K562 (cell line): ENCODE measurements at regions not wholly inside any gene's neighbourhood (a gene's known extent, or its start where the extent isn't known, plus 50 kb on each side); places are given as distances from the start of the nearest gene placed in this dataset.
A peak's percentile ranks its signal among the peaks of the same experiment; 100 is the strongest.

Source experiments
- IFI16 ChIP-seq: fragments of 250-450 bp; sonication (Bioruptor Pico); IDR thresholded peaks from 2 replicates; pipeline ENCODE4 v2.1.2; 2022; ENCODE audit warnings: mild to moderate bottlenecking, inconsistent platforms
- MTA3 ChIP-seq: fragments of 450-650 bp; formaldehyde crosslinking; IDR thresholded peaks from 2 replicates; pipeline ENCODE4 v1.6.1; 2017; ENCODE audit warnings: mild to moderate bottlenecking, borderline replicate concordance
- SMARCA4 ChIP-seq: fragments of 450-650 bp; IDR thresholded peaks from 2 replicates; pipeline ENCODE4 v1.6.1; 2016
- ZBTB8A ChIP-seq: fragments of 450-650 bp; IDR thresholded peaks from 2 replicates; pipeline ENCODE4 v1.6.1; 2018; ENCODE audit warnings: mild to moderate bottlenecking, moderate library complexity; ENCODE audit not compliant: partially characterized antibody
- ZNF121 ChIP-seq: sonication (generic); formaldehyde crosslinking; conservative IDR thresholded peaks from 2 replicates; pipeline ENCODE4 v1.8.0; 2022; ENCODE audit warnings: missing genetic modification reagents
- ZNF551 ChIP-seq: fragments of 250-450 bp; sonication (Bioruptor Pico); IDR thresholded peaks from 2 replicates; pipeline ENCODE4 v1.5.0; 2021; ENCODE audit warnings: mild to moderate bottlenecking, moderate library complexity
- ZNF695 ChIP-seq: fragments of 450-650 bp; formaldehyde crosslinking; IDR thresholded peaks from 2 replicates; pipeline ENCODE4 v1.4.0; 2020; ENCODE audit warnings: mild to moderate bottlenecking, moderate library complexity
- ZSCAN32 ChIP-seq: fragments of 450-650 bp; formaldehyde crosslinking; IDR thresholded peaks from 2 replicates; pipeline ENCODE4 v1.4.0; 2020; ENCODE audit warnings: mild to moderate bottlenecking, moderate library complexity
- TF ChIP-seq, protein P1 (sequence below): fragments of 450-650 bp; formaldehyde crosslinking; IDR thresholded peaks from 2 replicates; pipeline ENCODE4 v1.4.0; 2020; ENCODE audit warnings: mild to moderate bottlenecking, moderate library complexity
- TF ChIP-seq, protein P2 (sequence below): fragments of 450-650 bp; IDR thresholded peaks from one replicate; pipeline ENCODE4 v1.6.1; 2018; ENCODE audit warnings: mild to moderate bottlenecking, moderate library complexity; ENCODE audit not compliant: partially characterized antibody
- TF ChIP-seq, protein P3 (sequence below): sonication (generic); formaldehyde crosslinking; IDR thresholded peaks from 2 replicates; pipeline ENCODE4 v1.8.1; 2022; ENCODE audit warnings: missing genetic modification reagents
- TF ChIP-seq, protein P4 (sequence below): fragments of 450-650 bp; conservative IDR thresholded peaks from 2 replicates; pipeline ENCODE4 v1.6.1; 2016; ENCODE audit warnings: missing genetic modification characterization, low read depth, mild to moderate bottlenecking, control low read depth, missing compliant biosample characterization
- TF ChIP-seq, protein P5 (sequence below): fragments of 150-350 bp; IDR thresholded peaks from 2 replicates; pipeline ENCODE4 v1.6.1; 2014; ENCODE audit warnings: low read depth, mild to moderate bottlenecking, low read length, borderline replicate concordance
- TF ChIP-seq, protein P6 (sequence below), 2 experiments: fragments of 450-650 bp in 1 of 2; sonication (generic) in 1 of 2; formaldehyde crosslinking in 1 of 2; IDR thresholded peaks in 1 of 2; conservative IDR thresholded peaks in 1 of 2; 2 replicates each; pipeline versions ENCODE4 v1.6.1 to v1.8.1; 2016 to 2023; ENCODE audit warnings: mild to moderate bottlenecking in 2 of 2, moderate library complexity in 2 of 2, inconsistent platforms in 1 of 2, missing genetic modification reagents in 1 of 2

DNA sequence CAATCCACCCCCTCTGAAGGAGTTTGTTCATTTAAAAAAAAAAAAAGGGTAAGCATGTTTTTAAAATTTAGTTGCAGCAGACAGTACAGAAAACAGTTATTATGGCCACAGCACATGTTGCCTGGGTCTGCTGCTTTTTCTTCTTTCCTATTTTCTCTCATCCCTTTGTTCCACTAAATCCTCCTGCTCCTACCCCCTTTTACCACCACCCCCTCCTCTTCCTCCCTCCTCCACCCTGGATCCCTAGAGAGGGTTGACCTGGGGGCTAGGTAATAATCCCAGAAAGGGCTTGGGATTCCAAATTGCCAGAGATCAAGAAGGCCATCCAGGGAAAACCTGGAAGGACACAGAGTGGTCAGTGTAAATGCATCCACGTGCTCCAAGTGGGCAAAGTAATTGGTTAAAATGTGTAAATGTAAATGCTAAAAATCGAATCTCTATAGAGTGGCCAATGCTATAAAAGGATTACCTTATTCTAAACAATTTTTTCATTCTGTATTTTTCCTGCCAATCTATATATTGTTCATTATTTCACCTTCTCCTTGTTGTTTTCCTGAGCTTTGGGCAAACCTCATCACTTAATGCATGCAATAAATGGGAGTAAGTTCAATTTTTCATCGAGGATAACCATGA, 89.0 kb upstream of the PIK3CG start (continued):
- TF ChIP-seq, protein P1, sequence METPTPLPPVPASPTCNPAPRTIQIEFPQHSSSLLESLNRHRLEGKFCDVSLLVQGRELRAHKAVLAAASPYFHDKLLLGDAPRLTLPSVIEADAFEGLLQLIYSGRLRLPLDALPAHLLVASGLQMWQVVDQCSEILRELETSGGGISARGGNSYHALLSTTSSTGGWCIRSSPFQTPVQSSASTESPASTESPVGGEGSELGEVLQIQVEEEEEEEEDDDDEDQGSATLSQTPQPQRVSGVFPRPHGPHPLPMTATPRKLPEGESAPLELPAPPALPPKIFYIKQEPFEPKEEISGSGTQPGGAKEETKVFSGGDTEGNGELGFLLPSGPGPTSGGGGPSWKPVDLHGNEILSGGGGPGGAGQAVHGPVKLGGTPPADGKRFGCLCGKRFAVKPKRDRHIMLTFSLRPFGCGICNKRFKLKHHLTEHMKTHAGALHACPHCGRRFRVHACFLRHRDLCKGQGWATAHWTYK, result no peak
- TF ChIP-seq ZNF551 (CRISPR knock-in tag) (no peak), SMARCA4 (no peak), ZBTB8A (no peak), MTA3 (no peak), ZNF695 (CRISPR knock-in tag) (no peak), IFI16 (no peak), ZNF121 (CRISPR knock-in tag) (no peak), ZSCAN32 (0 out of 2 replicates have a peak, but pooled peaks have one; percentile 12)
- TF ChIP-seq, protein P2, sequence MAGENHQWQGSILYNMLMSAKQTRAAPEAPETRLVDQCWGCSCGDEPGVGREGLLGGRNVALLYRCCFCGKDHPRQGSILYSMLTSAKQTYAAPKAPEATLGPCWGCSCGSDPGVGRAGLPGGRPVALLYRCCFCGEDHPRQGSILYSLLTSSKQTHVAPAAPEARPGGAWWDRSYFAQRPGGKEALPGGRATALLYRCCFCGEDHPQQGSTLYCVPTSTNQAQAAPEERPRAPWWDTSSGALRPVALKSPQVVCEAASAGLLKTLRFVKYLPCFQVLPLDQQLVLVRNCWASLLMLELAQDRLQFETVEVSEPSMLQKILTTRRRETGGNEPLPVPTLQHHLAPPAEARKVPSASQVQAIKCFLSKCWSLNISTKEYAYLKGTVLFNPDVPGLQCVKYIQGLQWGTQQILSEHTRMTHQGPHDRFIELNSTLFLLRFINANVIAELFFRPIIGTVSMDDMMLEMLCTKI, result no peak
- TF ChIP-seq, protein P3, sequence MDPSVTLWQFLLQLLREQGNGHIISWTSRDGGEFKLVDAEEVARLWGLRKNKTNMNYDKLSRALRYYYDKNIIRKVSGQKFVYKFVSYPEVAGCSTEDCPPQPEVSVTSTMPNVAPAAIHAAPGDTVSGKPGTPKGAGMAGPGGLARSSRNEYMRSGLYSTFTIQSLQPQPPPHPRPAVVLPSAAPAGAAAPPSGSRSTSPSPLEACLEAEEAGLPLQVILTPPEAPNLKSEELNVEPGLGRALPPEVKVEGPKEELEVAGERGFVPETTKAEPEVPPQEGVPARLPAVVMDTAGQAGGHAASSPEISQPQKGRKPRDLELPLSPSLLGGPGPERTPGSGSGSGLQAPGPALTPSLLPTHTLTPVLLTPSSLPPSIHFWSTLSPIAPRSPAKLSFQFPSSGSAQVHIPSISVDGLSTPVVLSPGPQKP (CRISPR knock-in tag), result no peak
- TF ChIP-seq, protein P4, sequence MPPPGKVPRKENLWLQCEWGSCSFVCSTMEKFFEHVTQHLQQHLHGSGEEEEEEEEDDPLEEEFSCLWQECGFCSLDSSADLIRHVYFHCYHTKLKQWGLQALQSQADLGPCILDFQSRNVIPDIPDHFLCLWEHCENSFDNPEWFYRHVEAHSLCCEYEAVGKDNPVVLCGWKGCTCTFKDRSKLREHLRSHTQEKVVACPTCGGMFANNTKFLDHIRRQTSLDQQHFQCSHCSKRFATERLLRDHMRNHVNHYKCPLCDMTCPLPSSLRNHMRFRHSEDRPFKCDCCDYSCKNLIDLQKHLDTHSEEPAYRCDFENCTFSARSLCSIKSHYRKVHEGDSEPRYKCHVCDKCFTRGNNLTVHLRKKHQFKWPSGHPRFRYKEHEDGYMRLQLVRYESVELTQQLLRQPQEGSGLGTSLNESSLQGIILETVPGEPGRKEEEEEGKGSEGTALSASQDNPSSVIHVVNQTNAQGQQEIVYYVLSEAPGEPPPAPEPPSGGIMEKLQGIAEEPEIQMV (tag), result no peak
- TF ChIP-seq, protein P5, sequence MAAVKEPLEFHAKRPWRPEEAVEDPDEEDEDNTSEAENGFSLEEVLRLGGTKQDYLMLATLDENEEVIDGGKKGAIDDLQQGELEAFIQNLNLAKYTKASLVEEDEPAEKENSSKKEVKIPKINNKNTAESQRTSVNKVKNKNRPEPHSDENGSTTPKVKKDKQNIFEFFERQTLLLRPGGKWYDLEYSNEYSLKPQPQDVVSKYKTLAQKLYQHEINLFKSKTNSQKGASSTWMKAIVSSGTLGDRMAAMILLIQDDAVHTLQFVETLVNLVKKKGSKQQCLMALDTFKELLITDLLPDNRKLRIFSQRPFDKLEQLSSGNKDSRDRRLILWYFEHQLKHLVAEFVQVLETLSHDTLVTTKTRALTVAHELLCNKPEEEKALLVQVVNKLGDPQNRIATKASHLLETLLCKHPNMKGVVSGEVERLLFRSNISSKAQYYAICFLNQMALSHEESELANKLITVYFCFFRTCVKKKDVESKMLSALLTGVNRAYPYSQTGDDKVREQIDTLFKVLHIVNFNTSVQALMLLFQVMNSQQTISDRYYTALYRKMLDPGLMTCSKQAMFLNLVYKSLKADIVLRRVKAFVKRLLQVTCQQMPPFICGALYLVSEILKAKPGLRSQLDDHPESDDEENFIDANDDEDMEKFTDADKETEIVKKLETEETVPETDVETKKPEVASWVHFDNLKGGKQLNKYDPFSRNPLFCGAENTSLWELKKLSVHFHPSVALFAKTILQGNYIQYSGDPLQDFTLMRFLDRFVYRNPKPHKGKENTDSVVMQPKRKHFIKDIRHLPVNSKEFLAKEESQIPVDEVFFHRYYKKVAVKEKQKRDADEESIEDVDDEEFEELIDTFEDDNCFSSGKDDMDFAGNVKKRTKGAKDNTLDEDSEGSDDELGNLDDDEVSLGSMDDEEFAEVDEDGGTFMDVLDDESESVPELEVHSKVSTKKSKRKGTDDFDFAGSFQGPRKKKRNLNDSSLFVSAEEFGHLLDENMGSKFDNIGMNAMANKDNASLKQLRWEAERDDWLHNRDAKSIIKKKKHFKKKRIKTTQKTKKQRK, result no peak
- TF ChIP-seq, protein P6, sequence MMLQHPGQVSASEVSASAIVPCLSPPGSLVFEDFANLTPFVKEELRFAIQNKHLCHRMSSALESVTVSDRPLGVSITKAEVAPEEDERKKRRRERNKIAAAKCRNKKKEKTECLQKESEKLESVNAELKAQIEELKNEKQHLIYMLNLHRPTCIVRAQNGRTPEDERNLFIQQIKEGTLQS (IDR thresholded peaks at IDR 0.05), result 0 out of 2 replicates have a peak, but pooled peaks have one; percentile 4
- TF ChIP-seq, protein P6 (CRISPR knock-in tag; conservative IDR thresholded peaks at IDR 0.05), result no peak
